ENCODE measurements at regions not wholly inside any gene's neighbourhood (a gene's known extent, or its start where the extent isn't known, plus 50 kb on each side); places are given as distances from the start of the nearest gene placed in this dataset.

GRCh38 chr20:1784586-1784985 lies 110.6 kb upstream of the SIRPA start:
- ChIA-PET POLR2A (ENCODE audit: unreplicated experiment) (no interaction called here), CTCF (interaction anchor here (0.6 kb wide), 1 partner anchor 391 kb away, joined by 3 read pairs; no protein-coding TSS in a partner anchor)
- no peaks in the 10 kb centered on the region for H3K4me1 ChIP-seq (ENCODE audit: insufficient read depth, low read length)
- no peaks in the 10 kb centered on the region for H3F3A ChIP-seq (ENCODE audit: low read length, unreplicated experiment)
- no peaks in the 10 kb centered on the region for H3K79me2 ChIP-seq (ENCODE audit: low read length)
- H3K9ac ChIP-seq (ENCODE audit: low read length), result no peak overlapping the region
- no peak for DNase-seq
- TF ChIP-seq CTCF (conservative IDR thresholded peaks at IDR 0.05; ENCODE audit: low read depth, low read length) (no peak), EZH2phosphoT487 (IDR thresholded peaks at IDR 0.05; ENCODE audit: borderline replicate concordance, low read length) (no peak), EZH2 (IDR thresholded peaks at IDR 0.05; ENCODE audit: low read length, unreplicated experiment) (no peak)
- H3K9me2 ChIP-seq (replicated peaks; ENCODE audit: low read length), result no peaks in the 10 kb centered on the region
- H3K4me2 ChIP-seq (ENCODE audit: low read length), result no peak overlapping the region
- H3K27ac ChIP-seq (ENCODE audit: low read length), result no peak overlapping the region
- H3K9me3 ChIP-seq (ENCODE audit: low read length), result no peaks in the 10 kb centered on the region
- no TSS peak for BruUV-seq (replicated peaks)
- H3K36me3 ChIP-seq (ENCODE audit: low read depth, low read length), result no peaks in the 10 kb centered on the region
- intact Hi-C loops (cut with micrococcal nuclease), result no loop called here
- ATAC-seq, result no peak
- no peaks in the 10 kb centered on the region for H3K27me3 ChIP-seq (ENCODE audit: low read length)
- no peaks in the 10 kb centered on the region for H4K20me1 ChIP-seq (ENCODE audit: low read length)
- no peak overlapping the region for H2AFZ ChIP-seq (ENCODE audit: low read length)
- H3K4me3 ChIP-seq (ENCODE audit: low read length), result no peak overlapping the region

GRCh38 chr20:1783245-1783644 lies 112.0 kb upstream of the SIRPA start:
- Histone ChIP-seq H3K36me3 (ENCODE audit: low read depth, low read length) (no peaks in the 10 kb centered on the region), H4K20me1 (ENCODE audit: low read length) (no peaks in the 10 kb centered on the region), H3K27ac (ENCODE audit: low read length) (no peak overlapping the region), H3K4me2 (ENCODE audit: low read length) (no peak overlapping the region), H3K27me3 (ENCODE audit: low read length) (no peaks in the 10 kb centered on the region), H3F3A (ENCODE audit: low read length, unreplicated experiment) (no peaks in the 10 kb centered on the region), H2AFZ (ENCODE audit: low read length) (no peak overlapping the region), H3K79me2 (ENCODE audit: low read length) (no peaks in the 10 kb centered on the region), H3K4me3 (ENCODE audit: low read length) (no peak overlapping the region), H3K9me3 (ENCODE audit: low read length) (no peaks in the 10 kb centered on the region), H3K9me2 (replicated peaks; ENCODE audit: low read length) (no peaks in the 10 kb centered on the region), H3K4me1 (ENCODE audit: insufficient read depth, low read length) (no peaks in the 10 kb centered on the region), H3K9ac (ENCODE audit: low read length) (no peak overlapping the region)
- CTCF ChIA-PET, result no interaction called here
- DNase-seq, result no peak
- no peak for ATAC-seq
- intact Hi-C loops (cut with micrococcal nuclease), result no loop called here
- POLR2A ChIA-PET (ENCODE audit: unreplicated experiment), result no interaction called here
- BruUV-seq (replicated peaks), result no TSS peak
- TF ChIP-seq EZH2 (IDR thresholded peaks at IDR 0.05; ENCODE audit: low read length, unreplicated experiment), result no peak
- TF ChIP-seq EZH2phosphoT487 (IDR thresholded peaks at IDR 0.05; ENCODE audit: borderline replicate concordance, low read length), result no peak
- no peak for TF ChIP-seq CTCF (conservative IDR thresholded peaks at IDR 0.05; ENCODE audit: low read depth, low read length)

GRCh38 chr20:1782181-1782580 lies 113.0 kb upstream of the SIRPA start:
- H3K9me3 ChIP-seq (ENCODE audit: low read length), result no peaks in the 10 kb centered on the region
- DNase-seq (no peak), ATAC-seq (no peak)
- H3K4me2 ChIP-seq (ENCODE audit: low read length), result no peak overlapping the region
- no peak overlapping the region for H3K9ac ChIP-seq (ENCODE audit: low read length)
- no TSS peak for BruUV-seq (replicated peaks)
- H3K4me3 ChIP-seq (ENCODE audit: low read length), result no peak overlapping the region
- H3K27ac ChIP-seq (ENCODE audit: low read length), result no peak overlapping the region
- no peaks in the 10 kb centered on the region for H3F3A ChIP-seq (ENCODE audit: low read length, unreplicated experiment)
- H4K20me1 ChIP-seq (ENCODE audit: low read length), result no peaks in the 10 kb centered on the region
- no peaks in the 10 kb centered on the region for H3K36me3 ChIP-seq (ENCODE audit: low read depth, low read length)
- intact Hi-C loops (cut with micrococcal nuclease), result no loop called here
- CTCF ChIA-PET, result no interaction called here
- no peak overlapping the region for H2AFZ ChIP-seq (ENCODE audit: low read length)
- no peaks in the 10 kb centered on the region for H3K27me3 ChIP-seq (ENCODE audit: low read length)
- H3K4me1 ChIP-seq (ENCODE audit: insufficient read depth, low read length), result peaks cover 4% of the 10 kb centered on the region; the same call in 1 of the 2 replicates
- no peaks in the 10 kb centered on the region for H3K79me2 ChIP-seq (ENCODE audit: low read length)
- H3K9me2 ChIP-seq (replicated peaks; ENCODE audit: low read length), result no peaks in the 10 kb centered on the region
- TF ChIP-seq CTCF (conservative IDR thresholded peaks at IDR 0.05; ENCODE audit: low read depth, low read length) (no peak), EZH2phosphoT487 (IDR thresholded peaks at IDR 0.05; ENCODE audit: borderline replicate concordance, low read length) (no peak), EZH2 (IDR thresholded peaks at IDR 0.05; ENCODE audit: low read length, unreplicated experiment) (no peak)
- POLR2A ChIA-PET (ENCODE audit: unreplicated experiment), result no interaction called here

Data from PC-3 (cell line).